Adrenal gland (tissue), 5 donors: ENCODE measurements at regions not wholly inside any gene's neighbourhood (a gene's known extent, or its start where the extent isn't known, plus 50 kb on each side); places are given as distances from the start of the nearest gene placed in this dataset.

ENCODE experiments used
- CTCF ChIP-seq, 6 experiments: fragments of 450-650 bp in 4 of 6; fragments of 200-600 bp in 2 of 6; sonication (generic) in 1 of 6; IDR thresholded peaks; 1 replicate in 5 of 6; 2 replicates in 1 of 6; pipeline versions ENCODE4 v1.5.1 to v1.8.0; 2016 to 2021; ENCODE audit warnings: antibody characterized with exemption in 6 of 6, mild to moderate bottlenecking in 2 of 6, moderate library complexity in 1 of 6
- POLR2A ChIP-seq, 2 donors: fragments of 450-650 bp; IDR thresholded peaks; one replicate each; pipeline ENCODE4 v1.6.1; 2017; ENCODE audit warnings: antibody characterized with exemption in 2 of 2, mild to moderate bottlenecking in 2 of 2, moderate library complexity in 1 of 2
- donor health status: DM: no; HTN: no; CAD: no.

DNA sequence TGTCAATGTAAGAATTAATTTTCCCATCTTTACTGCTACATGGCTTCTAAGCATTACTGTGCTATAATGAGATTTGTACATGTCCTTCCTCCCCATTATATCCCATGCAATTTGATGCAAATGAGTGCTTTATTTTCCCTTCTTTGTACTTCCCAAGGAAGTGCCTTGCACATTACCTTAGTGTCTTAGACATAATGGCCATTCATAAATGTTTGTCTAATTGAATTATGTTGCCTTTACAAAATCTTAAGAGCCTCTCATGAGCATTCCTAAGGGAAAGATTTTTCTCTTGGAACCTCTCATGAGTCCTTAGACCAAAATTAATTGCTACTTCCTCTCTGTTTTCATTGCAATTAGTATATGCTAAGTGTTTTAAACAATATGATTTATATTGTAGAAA lies 741.7 kb downstream of the RERGL start:
- TF ChIP-seq POLR2A (IDR thresholded peaks at IDR 0.05) (no peak), CTCF (IDR thresholded peaks at IDR 0.05) (no peak)
